NOMO-1 treated with dmso at 0.1 percent for 144 hours (cell line): ENCODE measurements at regions not wholly inside any gene's neighbourhood (a gene's known extent, or its start where the extent isn't known, plus 50 kb on each side); places are given as distances from the start of the nearest gene placed in this dataset.
"Not testable (repeated sequence)": the region's sequence is repeated elsewhere in the genome, so short reads cannot be mapped to it uniquely, and the experiment has no call there.

ENCODE experiments used
- DNase-seq: peaks from one replicate; lab custom pipeline; 2025; ENCODE audit not compliant: unreplicated experiment; lab: John Stamatoyannopoulos, UW

DNA sequence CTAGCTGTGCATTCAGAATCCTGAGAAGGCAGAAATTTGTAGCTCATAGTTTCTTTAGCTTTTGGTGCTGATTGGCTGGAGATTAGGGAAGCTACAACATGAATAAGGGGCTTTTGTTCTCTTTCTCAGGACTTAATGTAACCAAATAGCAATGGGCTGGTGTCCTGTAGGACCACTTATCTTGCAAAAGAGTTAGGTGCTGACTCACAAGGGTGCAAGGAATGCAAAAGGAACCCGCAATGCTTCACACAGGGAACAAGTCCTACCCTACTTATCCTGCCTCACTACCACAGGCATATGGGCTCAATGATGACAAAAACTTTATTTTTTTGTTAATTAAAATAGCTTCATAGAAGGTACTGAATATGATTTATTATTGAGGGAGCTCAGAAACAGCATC is 541.5 kb downstream of the AMY1C start:
- DNase-seq = no peak

DNA sequence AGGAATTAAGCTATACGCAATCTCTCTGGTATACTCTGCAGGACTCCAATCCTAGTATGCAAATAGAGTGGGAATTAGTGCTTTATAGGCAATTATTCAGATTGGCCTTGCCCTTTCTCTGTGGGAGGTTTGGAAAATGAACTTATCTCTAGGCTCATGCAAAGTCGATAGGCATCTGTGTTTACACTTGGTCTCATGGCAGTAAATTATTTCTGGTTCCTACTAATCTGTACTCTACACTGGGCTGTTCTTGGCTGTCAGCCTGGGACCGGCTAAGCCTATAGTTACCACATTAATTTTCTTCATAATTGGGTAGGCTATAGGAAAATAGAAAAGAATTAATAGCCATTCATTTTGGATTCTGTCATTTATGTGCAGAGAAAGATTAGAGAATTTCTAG is 544.6 kb downstream of the AMY1C start:
- DNase-seq = no peak

DNA sequence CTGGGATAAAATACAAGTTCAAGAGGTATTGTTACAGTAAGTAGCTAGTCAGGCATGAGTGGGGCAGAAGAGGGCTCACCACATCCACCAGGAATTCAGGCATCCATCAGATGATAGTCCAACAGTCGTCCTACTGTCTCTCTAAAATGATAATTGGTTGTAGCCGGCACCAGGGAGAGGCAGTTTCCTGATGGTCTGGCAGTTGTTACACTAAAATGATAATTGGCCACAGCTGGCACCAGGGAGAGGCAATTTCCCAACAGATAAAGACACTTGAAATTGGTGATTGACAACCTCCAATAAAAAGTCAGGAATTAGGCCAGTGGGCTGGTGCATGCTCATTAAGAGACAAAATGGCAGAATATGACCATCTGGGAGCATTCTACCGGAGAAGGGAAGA is 545.8 kb downstream of the AMY1C start:
- no peak for DNase-seq

DNA sequence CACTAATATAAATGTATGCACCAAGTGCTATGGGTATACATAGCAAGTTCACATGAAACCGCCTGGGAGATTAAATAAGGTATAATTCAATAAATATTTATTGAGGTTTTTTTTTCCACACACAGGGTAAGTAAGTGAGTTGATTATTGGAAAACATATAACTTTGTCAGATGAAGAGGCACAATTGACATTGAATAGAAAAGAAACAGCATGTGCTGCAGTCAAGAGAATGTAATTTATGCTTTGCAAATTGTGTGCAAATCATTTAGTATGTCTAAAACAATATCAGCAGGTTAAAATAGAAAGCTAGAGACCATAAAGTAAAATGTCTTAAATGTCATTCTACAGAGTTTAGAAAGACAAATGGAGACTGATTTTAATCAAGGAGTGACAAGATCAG is 560.0 kb downstream of the AMY1C start:
- no peak for DNase-seq

DNA sequence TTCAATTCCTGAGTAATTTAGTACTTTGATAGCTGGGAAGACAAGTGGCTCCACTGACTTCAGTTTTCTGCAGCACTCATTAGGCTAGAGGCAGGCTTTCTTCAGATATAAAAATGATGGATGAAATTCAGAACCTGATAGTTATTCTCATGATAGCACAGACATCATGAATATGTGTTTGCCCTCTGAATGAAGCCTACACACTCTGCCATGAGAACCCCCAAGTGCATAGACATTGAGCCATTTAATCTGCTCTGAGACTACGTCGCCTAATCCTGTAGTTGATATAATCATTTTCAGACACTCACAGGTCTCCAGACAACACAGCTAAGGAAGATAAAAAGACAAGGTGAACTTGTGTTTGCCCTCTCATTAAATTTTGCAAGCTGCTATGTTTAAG is 566.1 kb downstream of the AMY1C start:
- DNase-seq = no peak

- no peak for DNase-seq
Observed at GRCh38 chr1:104322131-104322530, 572.4 kb downstream of the AMY1C start.

DNA sequence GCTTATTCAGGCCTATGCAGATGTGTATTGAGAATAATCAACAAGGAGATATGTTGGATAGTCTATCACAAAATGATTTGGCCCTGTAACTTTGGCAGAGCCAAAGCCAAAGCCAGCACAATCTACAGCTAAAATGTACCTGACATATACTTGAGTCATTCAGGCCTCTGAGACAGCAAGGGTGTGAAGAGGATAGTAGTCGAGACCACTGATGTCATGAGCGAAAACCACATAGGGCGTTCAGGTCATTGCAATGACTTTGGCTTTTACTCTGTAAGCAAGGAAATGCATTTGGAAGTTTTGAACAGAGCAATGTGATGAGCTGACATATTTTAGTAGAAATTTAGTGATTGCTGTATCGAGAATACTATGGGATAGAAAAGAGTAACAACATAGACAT is 579.6 kb downstream of the AMY1C start:
- no peak for DNase-seq

- DNase-seq = no peak
Observed at GRCh38 chr1:104331763-104332162, 582.1 kb downstream of the AMY1C start.

- not testable (repeated sequence) for DNase-seq
Observed at GRCh38 chr1:104337927-104338326, 588.2 kb downstream of the AMY1C start.

DNA sequence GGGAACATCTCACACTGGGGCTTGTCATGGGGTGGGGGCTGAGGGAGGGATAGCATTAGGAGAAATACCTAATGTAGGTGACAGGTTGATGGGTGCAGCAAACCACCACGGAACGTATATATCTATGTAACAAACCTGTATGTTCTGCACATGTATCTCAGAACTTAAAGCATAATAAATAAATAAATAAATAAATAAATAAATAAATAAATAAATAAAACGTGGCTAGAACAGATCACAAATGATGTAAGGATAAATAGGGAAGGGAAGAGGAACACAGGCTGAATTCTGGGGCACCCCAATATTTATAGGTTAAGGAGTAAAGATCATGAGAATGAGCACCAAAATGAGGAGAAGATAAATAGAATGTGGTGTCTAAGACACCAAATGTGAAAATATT is 592.2 kb downstream of the AMY1C start:
- DNase-seq = no peak

GRCh38 chr1:104348277-104348676 is 598.6 kb downstream of the AMY1C start:
- DNase-seq = no peak

DNA sequence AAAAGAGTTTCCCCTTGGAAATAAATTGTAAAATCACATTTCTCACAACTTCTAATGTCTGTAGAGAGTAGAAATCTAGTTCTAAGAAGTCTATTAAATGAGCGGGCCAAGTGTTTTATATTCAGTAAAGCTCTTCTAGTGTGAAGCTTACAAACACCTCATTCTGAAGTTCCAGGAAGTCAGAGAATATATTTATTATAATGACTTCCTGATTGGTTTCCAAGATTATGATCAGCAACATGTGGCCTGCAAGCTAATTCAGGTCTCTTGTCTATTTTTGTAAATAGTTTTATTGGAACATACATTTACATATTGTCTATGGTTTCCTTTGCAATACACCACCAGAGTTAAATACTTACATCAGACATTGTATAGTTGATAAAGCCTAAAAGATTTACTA is 603.9 kb downstream of the AMY1C start:
- no peak for DNase-seq

DNA sequence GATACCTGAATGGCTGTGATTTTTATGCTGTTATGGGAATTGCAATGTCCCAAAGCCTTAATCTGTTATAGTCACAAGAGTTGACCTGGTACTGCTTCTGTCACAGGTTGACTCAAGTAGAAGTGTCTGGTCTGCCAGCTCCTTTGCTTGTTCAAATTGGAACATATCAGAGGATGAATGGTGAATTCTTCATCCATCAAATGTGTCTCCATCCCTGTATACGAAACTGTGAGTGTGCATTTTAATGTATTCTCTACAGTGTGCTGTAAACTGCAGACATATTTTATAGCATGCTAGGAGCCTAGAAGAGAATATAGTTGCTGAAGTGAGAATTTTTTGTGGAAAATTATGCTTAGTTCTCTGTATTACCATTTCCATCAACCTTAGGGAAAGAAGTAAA is 608.4 kb downstream of the AMY1C start:
- no peak for DNase-seq

- no peak for DNase-seq
Observed at GRCh38 chr1:104358621-104359020, 608.9 kb downstream of the AMY1C start.

DNA sequence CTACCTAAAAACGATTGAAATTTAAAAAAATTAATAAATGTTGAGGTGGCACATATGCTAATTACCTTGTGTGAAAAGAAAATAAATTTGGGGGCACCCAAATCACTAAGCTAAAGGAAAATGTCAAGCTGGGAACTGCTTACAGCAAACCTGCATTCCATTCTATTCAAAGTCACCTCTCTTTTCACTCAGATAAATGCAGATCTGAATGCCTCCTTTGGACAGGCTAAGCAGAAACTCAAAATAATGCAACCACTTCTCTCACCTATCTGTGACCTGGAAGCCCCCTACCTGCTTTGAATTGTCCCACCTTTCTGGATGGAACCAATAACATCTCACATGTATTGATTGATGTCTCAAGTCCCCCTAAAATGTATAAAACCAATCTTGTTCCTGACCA is 628.7 kb downstream of the AMY1C start:
- no peak for DNase-seq

GRCh38 chr1:104380003-104380402 is 630.3 kb downstream of the AMY1C start:
- no peak for DNase-seq

DNA sequence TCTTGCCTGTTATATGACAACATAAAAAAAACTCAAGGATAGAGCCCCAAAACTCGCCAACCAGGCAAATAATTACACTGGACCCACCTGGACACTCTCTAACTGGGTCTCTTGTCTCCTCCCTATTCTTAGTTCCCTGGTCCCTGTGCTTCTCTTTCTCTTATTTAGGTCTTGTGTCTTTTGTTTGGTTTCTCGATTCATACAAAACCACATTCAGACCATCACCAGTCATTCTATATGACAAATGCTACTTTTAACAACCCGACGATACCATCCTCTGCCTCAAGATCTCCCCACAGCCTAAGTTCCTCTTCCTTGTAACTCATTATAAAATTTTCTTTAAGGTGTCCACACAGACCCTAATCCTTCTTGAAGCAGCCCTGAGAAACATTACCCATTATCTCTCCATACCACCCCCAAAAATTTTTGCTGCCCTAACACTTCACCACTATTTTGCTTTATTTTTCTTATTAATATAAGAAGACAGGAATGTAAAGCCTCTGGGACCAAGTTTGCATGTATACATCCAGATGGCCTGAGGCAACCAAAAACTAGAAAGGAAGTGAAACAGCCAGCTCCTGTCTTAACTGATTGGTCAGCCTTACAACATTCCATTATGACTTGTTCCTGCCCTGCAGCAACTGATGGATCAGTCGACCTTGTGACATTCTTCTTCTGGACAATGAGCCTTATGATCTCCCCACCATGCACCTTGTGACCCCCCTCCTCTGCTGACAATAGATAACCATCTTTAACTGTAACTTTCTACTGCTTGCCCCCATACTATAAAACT is 638.2 kb downstream of the AMY1C start:
- peak; percentile 51 for DNase-seq

- DNase-seq = no peak
Observed at GRCh38 chr1:104392552-104392951, 642.9 kb downstream of the AMY1C start.

DNA sequence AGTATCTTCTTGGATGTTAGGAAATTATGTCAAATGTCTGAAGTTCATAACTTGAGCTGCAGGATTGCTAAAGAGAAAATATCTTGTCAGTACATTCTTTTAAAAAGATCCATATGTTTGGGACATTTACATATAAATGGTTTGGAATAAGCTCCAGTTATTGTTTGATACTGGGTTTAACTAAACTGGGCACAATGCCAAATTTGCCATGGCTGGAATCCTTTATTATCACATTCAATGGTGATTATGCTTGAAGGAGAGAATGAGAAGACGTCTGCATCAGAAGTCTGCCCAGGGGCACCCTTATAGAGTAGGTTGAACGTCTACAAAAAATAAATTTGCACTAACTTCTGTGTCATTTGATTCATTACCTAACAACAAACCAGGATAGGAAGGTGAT is 652.5 kb downstream of the AMY1C start:
- DNase-seq = no peak

GRCh38 chr1:104403883-104404282 is 654.2 kb downstream of the AMY1C start:
- DNase-seq = no peak

GRCh38 chr1:104406728-104407127 is 657.0 kb downstream of the AMY1C start:
- DNase-seq = no peak

DNA sequence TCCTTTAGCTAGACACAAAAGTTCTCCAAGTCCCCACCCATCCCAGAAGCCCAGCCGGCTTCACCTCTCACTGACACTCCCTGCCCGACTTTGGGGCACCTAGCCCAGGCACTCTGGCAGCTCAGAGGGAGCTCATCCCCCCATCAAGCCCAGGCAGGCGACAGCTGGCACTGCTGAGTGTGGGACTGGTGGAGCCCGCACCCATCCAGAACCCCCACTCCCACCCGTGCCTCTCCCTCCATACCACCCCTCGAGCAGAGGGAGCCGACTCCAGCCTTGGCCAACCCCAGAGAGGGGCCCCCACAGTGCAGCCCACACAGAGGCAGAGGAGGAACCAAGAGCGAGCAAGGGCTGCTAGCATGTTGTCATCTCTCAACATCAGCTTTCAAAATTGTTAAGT is 658.6 kb downstream of the AMY1C start:
- no peak for DNase-seq

GRCh38 chr1:104435255-104435654 is 685.6 kb downstream of the AMY1C start:
- DNase-seq = no peak
